ENCODE measurements at regions not wholly inside any gene's neighbourhood (a gene's known extent, or its start where the extent isn't known, plus 50 kb on each side); places are given as distances from the start of the nearest gene placed in this dataset.

GRCh38 chr2:118246726-118247125, 158.5 kb downstream of the INSIG2 start:
- peaks cover 0 to 3% (median 0%) of the 10 kb centered on the region in 4 donors for H3K27me3 ChIP-seq (ENCODE audit: control insufficient read depth in 4 of 4, insufficient read depth in 4 of 4, low read length in 3 of 4)
- TF ChIP-seq HNF4A (conservative IDR thresholded peaks at IDR 0.05) = no peak
- TF ChIP-seq NR2F2 (IDR thresholded peaks at IDR 0.05) = no peak
- no peak for TF ChIP-seq ATF3 (IDR thresholded peaks at IDR 0.05)
- TF ChIP-seq ZBTB33 (IDR thresholded peaks at IDR 0.05) = no peak
- no peak for TF ChIP-seq YY1 (IDR thresholded peaks at IDR 0.05)
- no peak for TF ChIP-seq FOXA1 (IDR thresholded peaks at IDR 0.05)
- no peak overlapping the region for H3K4me3 ChIP-seq (ENCODE audit: low read depth in 1 of 3, low read length in 3 of 3)
- no peaks in the 10 kb centered on the region for H3K4me1 ChIP-seq (ENCODE audit: control insufficient read depth in 4 of 4, insufficient read depth in 4 of 4, low read length in 3 of 4)
- H3K9ac ChIP-seq (ENCODE audit: low read depth in 1 of 2, low read length in 2 of 2) = no peak overlapping the region
- DNase-seq (ENCODE audit: low spot score) = no peak
- WGBS = 50% methylated on average over 5 of the region's 5 CpGs
- no peaks in the 10 kb centered on the region for H3K9me3 ChIP-seq (ENCODE audit: control insufficient read depth in 4 of 4, low read length in 3 of 4)
- no peaks in the 10 kb centered on the region for H3K36me3 ChIP-seq (ENCODE audit: control insufficient read depth in 4 of 4, insufficient read depth in 3 of 4, low read depth in 1 of 4, low read length in 3 of 4)
- no peak overlapping the region for H3K27ac ChIP-seq (ENCODE audit: low read depth in 1 of 2, low read length in 2 of 2)

- Histone ChIP-seq H3K4me1 (ENCODE audit: control insufficient read depth in 4 of 4, insufficient read depth in 4 of 4, low read length in 3 of 4) (no peaks in the 10 kb centered on the region), H3K9ac (ENCODE audit: low read depth in 1 of 2, low read length in 2 of 2) (no peak overlapping the region), H3K27ac (ENCODE audit: low read depth in 1 of 2, low read length in 2 of 2) (no peak overlapping the region), H3K9me3 (ENCODE audit: control insufficient read depth in 4 of 4, low read length in 3 of 4) (no peaks in the 10 kb centered on the region), H3K4me3 (ENCODE audit: low read depth in 1 of 3, low read length in 3 of 3) (no peak overlapping the region), H3K36me3 (ENCODE audit: control insufficient read depth in 4 of 4, insufficient read depth in 3 of 4, low read depth in 1 of 4, low read length in 3 of 4) (no peaks in the 10 kb centered on the region), H3K27me3 (ENCODE audit: control insufficient read depth in 4 of 4, insufficient read depth in 4 of 4, low read length in 3 of 4) (peaks cover 0 to 3% (median 0%) of the 10 kb centered on the region in 4 donors)
- TF ChIP-seq GABPA (IDR thresholded peaks at IDR 0.05 in 1 of 2, conservative IDR thresholded peaks at IDR 0.05 in 1 of 2) (no peak), HNF4G (IDR thresholded peaks at IDR 0.05) (no peak), MAX (IDR thresholded peaks at IDR 0.05) (no peak), FOXA2 (IDR thresholded peaks at IDR 0.05) (no peak), REST (IDR thresholded peaks at IDR 0.05) (no peak), TAF1 (conservative IDR thresholded peaks at IDR 0.05) (no peak), JUND (IDR thresholded peaks at IDR 0.05) (no peak), RXRA (IDR thresholded peaks at IDR 0.05) (no peak), CTCF (IDR thresholded peaks at IDR 0.05; ENCODE audit: low read depth, low read length, missing input control) (no peak), RAD21 (IDR thresholded peaks at IDR 0.05) (no peak), YY1 (IDR thresholded peaks at IDR 0.05) (no peak), FOXA1 (IDR thresholded peaks at IDR 0.05) (no peak), ATF3 (IDR thresholded peaks at IDR 0.05) (no peak), NR2F2 (IDR thresholded peaks at IDR 0.05) (no peak), SP1 (IDR thresholded peaks at IDR 0.05) (no peak), ZBTB33 (IDR thresholded peaks at IDR 0.05) (no peak), HNF4A (conservative IDR thresholded peaks at IDR 0.05) (no peak)
- WGBS = 88% methylated on average over 4 of the region's 4 CpGs
- DNase-seq (ENCODE audit: low spot score) = no peak
Observed at GRCh38 chr2:118246079-118246478, 157.8 kb downstream of the INSIG2 start.

Data from liver (tissue), 8 donors.